ENCODE measurements at regions not wholly inside any gene's neighbourhood (a gene's known extent, or its start where the extent isn't known, plus 50 kb on each side); places are given as distances from the start of the nearest gene placed in this dataset.

- no peak for TF ChIP-seq POLR2A (IDR thresholded peaks at IDR 0.05; ENCODE audit: low read depth, low read length)
- no peak for TF ChIP-seq POLR2AphosphoS5 (IDR thresholded peaks at IDR 0.05; ENCODE audit: low read depth, low read length)
Measured at GRCh38 chr11:10932976-10933375, 75.1 kb upstream of the ZBED5 start.
